WTC11 (cell line): ENCODE measurements at regions not wholly inside any gene's neighbourhood (a gene's known extent, or its start where the extent isn't known, plus 50 kb on each side); places are given as distances from the start of the nearest gene placed in this dataset.

ENCODE experiments used
- ATAC-seq: fragments of 200-7000 bp; cut with Tn5 transposase; 2 replicates; pipeline ENCODE4 v1.10.0; 2021; ENCODE audit warnings: mild to moderate bottlenecking, moderate library complexity
- CTCF ChIA-PET: fragments of 300-600 bp; sonication (Branson Sonifier 250); formaldehyde crosslinking; loops from one replicate; lab custom pipeline; 2021; ENCODE audit warnings: antibody characterized with exemption; lab: Charles Lee
- POLR2A ChIA-PET: fragments of 350-600 bp; sonication (Branson Sonifier 250); formaldehyde crosslinking; loops from one replicate; lab custom pipeline; 2021; ENCODE audit warnings: antibody characterized with exemption; lab: Charles Lee
- DNase-seq: peaks from one replicate; pipeline ENCODE4 v3.0.0; 2021; ENCODE audit warnings: low spot score
- H3K27ac Mint-ChIP-seq: 2 replicates; pipeline ENCODE4 v1.8.0; 2021; ENCODE audit warnings: mixed read lengths
- H3K27me3 Mint-ChIP-seq: 2 replicates; pipeline ENCODE4 v1.8.0; 2021; ENCODE audit warnings: low read depth, mild to moderate bottlenecking, moderate library complexity, mixed read lengths
- H3K36me3 Mint-ChIP-seq: 2 replicates; pipeline ENCODE4 v1.8.0; 2021; ENCODE audit warnings: mixed read lengths
- H3K4me1 Mint-ChIP-seq: 2 replicates; pipeline ENCODE4 v1.8.0; 2022; ENCODE audit warnings: mixed read lengths
- H3K4me3 Mint-ChIP-seq: 2 replicates; pipeline ENCODE4 v1.8.0; 2021; ENCODE audit warnings: mild to moderate bottlenecking, moderate library complexity, mixed read lengths
- H3K9me3 Mint-ChIP-seq: 2 replicates; pipeline ENCODE4 v1.8.0; 2021; ENCODE audit warnings: mixed read lengths
- ATF2 ChIP-seq: sonication (generic); formaldehyde crosslinking; IDR thresholded peaks from 2 replicates; pipeline ENCODE4 v1.8.1; 2022; ENCODE audit warnings: low read depth, missing genetic modification reagents, borderline replicate concordance
- ATF3 ChIP-seq: sonication (generic); formaldehyde crosslinking; conservative IDR thresholded peaks from 2 replicates; pipeline ENCODE4 v1.8.1; 2022; ENCODE audit warnings: mild to moderate bottlenecking, missing genetic modification reagents
- ATF6 ChIP-seq: sonication (generic); formaldehyde crosslinking; IDR thresholded peaks from 2 replicates; pipeline ENCODE4 v1.8.1; 2023; ENCODE audit warnings: mild to moderate bottlenecking, missing genetic modification reagents
- E2F1 ChIP-seq: sonication (generic); formaldehyde crosslinking; IDR thresholded peaks from 2 replicates; pipeline ENCODE4 v1.8.0; 2022; ENCODE audit warnings: mild to moderate bottlenecking, missing genetic modification reagents
- E2F4 ChIP-seq: sonication (generic); formaldehyde crosslinking; IDR thresholded peaks from 2 replicates; pipeline ENCODE4 v1.8.1; 2022; ENCODE audit warnings: low read depth, mild to moderate bottlenecking, moderate library complexity, missing genetic modification reagents, borderline replicate concordance
- ELF4 ChIP-seq: sonication (generic); formaldehyde crosslinking; IDR thresholded peaks from 2 replicates; pipeline ENCODE4 v1.8.1; 2022; ENCODE audit warnings: low read depth, mild to moderate bottlenecking, moderate library complexity, missing genetic modification reagents
- ETV6 ChIP-seq: sonication (generic); formaldehyde crosslinking; IDR thresholded peaks from 2 replicates; pipeline ENCODE4 v1.8.1; 2022; ENCODE audit warnings: mild to moderate bottlenecking, missing genetic modification reagents
- GABPB1 ChIP-seq: sonication (generic); formaldehyde crosslinking; IDR thresholded peaks from 2 replicates; pipeline ENCODE4 v1.8.1; 2023; ENCODE audit warnings: mild to moderate bottlenecking, missing genetic modification reagents
- GTF2I ChIP-seq: fragments of 250-450 bp; sonication (Bioruptor Pico); conservative IDR thresholded peaks from 2 replicates; pipeline ENCODE4 v1.4.0; 2021; ENCODE audit warnings: mild to moderate bottlenecking
- NFE2L1 ChIP-seq: sonication (generic); formaldehyde crosslinking; IDR thresholded peaks from 2 replicates; pipeline ENCODE4 v1.8.1; 2023; ENCODE audit warnings: missing genetic modification reagents
- NR1H2 ChIP-seq: sonication (generic); formaldehyde crosslinking; IDR thresholded peaks from 2 replicates; pipeline ENCODE4 v1.9.0; 2021; ENCODE audit warnings: mild to moderate bottlenecking, moderate library complexity, missing genetic modification reagents
- NR3C1 ChIP-seq: sonication (generic); formaldehyde crosslinking; conservative IDR thresholded peaks from 2 replicates; pipeline ENCODE4 v1.8.1; 2023; ENCODE audit warnings: low read depth, mild to moderate bottlenecking, missing genetic modification reagents
- OVOL2 ChIP-seq: fragments of 250-450 bp; sonication (Bioruptor Pico); IDR thresholded peaks from 2 replicates; pipeline ENCODE4 v1.9.0; 2021; ENCODE audit warnings: mild to moderate bottlenecking, borderline replicate concordance
- PREB ChIP-seq: sonication (generic); formaldehyde crosslinking; IDR thresholded peaks from 2 replicates; pipeline ENCODE4 v1.8.1; 2022; ENCODE audit warnings: mild to moderate bottlenecking, missing genetic modification reagents, moderate library complexity, borderline replicate concordance
- PRRX2 ChIP-seq: fragments of 250-450 bp; sonication (Bioruptor Pico); IDR thresholded peaks from 2 replicates; pipeline ENCODE4 v1.8.0; 2021; ENCODE audit warnings: mild to moderate bottlenecking
- RELA ChIP-seq: sonication (generic); formaldehyde crosslinking; IDR thresholded peaks from 2 replicates; pipeline ENCODE4 v1.8.1; 2022; ENCODE audit warnings: missing genetic modification reagents, mild to moderate bottlenecking, borderline replicate concordance
- TCF7 ChIP-seq: sonication (generic); formaldehyde crosslinking; IDR thresholded peaks from 2 replicates; pipeline ENCODE4 v1.8.0; 2022; ENCODE audit warnings: mild to moderate bottlenecking, low read depth, missing genetic modification reagents, moderate library complexity
- ZNF263 ChIP-seq: sonication (generic); formaldehyde crosslinking; IDR thresholded peaks from 2 replicates; pipeline ENCODE4 v1.8.1; 2022; ENCODE audit warnings: low read depth, mild to moderate bottlenecking, moderate library complexity, missing genetic modification reagents
- ZNF671 ChIP-seq: fragments of 250-450 bp; sonication (Bioruptor Pico); IDR thresholded peaks from 2 replicates; pipeline ENCODE4 v1.8.0; 2021; ENCODE audit warnings: mild to moderate bottlenecking

GRCh38 chr3:25174251-25174650 lies 253.8 kb upstream of the RARB start:
- POLR2A ChIA-PET, result no interaction called here
- no peak for DNase-seq
- peaks cover 52% of the 10 kb centered on the region for H3K4me1 Mint-ChIP-seq

GRCh38 chr3:25177041-25177440 lies 251.0 kb upstream of the RARB start:
- Mint-ChIP-seq H3K4me3 (no peak overlapping the region), H3K4me1 (peaks cover 34% of the 10 kb centered on the region), H3K27ac (no peak overlapping the region), H3K9me3 (peaks cover 9% of the 10 kb centered on the region; the same call in 1 of the 2 replicates), H3K27me3 (peaks cover 4% of the 10 kb centered on the region; the same call in 1 of the 2 replicates), H3K36me3 (no peaks in the 10 kb centered on the region)
- POLR2A ChIA-PET, result no interaction called here
- CTCF ChIA-PET, result no interaction called here
- ATAC-seq (no peak), DNase-seq (no peak)
- TF ChIP-seq PREB (CRISPR knock-in tag) (no peak), NFE2L1 (no peak), ATF6 (CRISPR knock-in tag) (no peak), OVOL2 (CRISPR knock-in tag) (no peak), NR1H2 (CRISPR knock-in tag) (no peak), ELF4 (CRISPR knock-in tag) (no peak), ZNF263 (CRISPR knock-in tag) (no peak), E2F4 (CRISPR knock-in tag) (no peak), ATF3 (CRISPR knock-in tag) (no peak), ETV6 (CRISPR knock-in tag) (no peak), GABPB1 (CRISPR knock-in tag) (no peak), TCF7 (CRISPR knock-in tag) (no peak), E2F1 (CRISPR knock-in tag) (no peak), ZNF671 (no peak), RELA (no peak), GTF2I (CRISPR knock-in tag) (no peak), NR3C1 (no peak)

More at GRCh38 chr3:25174251-25174650, 253.8 kb upstream of the RARB start:
- Mint-ChIP-seq H3K27me3 (peaks cover 4% of the 10 kb centered on the region; the same call in 1 of the 2 replicates), H3K36me3 (no peaks in the 10 kb centered on the region), H3K27ac (no peak overlapping the region), H3K9me3 (peaks cover under 1% of the 10 kb centered on the region; the same call in 1 of the 2 replicates), H3K4me3 (no peak overlapping the region)
- no peak for ATAC-seq
- no peak for TF ChIP-seq GABPB1 (CRISPR knock-in tag)
- TF ChIP-seq TCF7 (CRISPR knock-in tag), result no peak
- no peak for TF ChIP-seq ATF2
- TF ChIP-seq PRRX2 (CRISPR knock-in tag), result no peak
- TF ChIP-seq ATF3 (CRISPR knock-in tag), result no peak
- CTCF ChIA-PET, result no interaction called here
